HG03060 (cell line): ENCODE measurements at regions not wholly inside any gene's neighbourhood (a gene's known extent, or its start where the extent isn't known, plus 50 kb on each side); places are given as distances from the start of the nearest gene placed in this dataset.

Experiments
- ATAC-seq: cut with Tn5 transposase; IDR thresholded peaks from one replicate; pipeline ENCODE4 v1.9.1; 2021; ENCODE audit warnings: low read depth, moderate number of reproducible peaks; ENCODE audit not compliant: unreplicated experiment

DNA sequence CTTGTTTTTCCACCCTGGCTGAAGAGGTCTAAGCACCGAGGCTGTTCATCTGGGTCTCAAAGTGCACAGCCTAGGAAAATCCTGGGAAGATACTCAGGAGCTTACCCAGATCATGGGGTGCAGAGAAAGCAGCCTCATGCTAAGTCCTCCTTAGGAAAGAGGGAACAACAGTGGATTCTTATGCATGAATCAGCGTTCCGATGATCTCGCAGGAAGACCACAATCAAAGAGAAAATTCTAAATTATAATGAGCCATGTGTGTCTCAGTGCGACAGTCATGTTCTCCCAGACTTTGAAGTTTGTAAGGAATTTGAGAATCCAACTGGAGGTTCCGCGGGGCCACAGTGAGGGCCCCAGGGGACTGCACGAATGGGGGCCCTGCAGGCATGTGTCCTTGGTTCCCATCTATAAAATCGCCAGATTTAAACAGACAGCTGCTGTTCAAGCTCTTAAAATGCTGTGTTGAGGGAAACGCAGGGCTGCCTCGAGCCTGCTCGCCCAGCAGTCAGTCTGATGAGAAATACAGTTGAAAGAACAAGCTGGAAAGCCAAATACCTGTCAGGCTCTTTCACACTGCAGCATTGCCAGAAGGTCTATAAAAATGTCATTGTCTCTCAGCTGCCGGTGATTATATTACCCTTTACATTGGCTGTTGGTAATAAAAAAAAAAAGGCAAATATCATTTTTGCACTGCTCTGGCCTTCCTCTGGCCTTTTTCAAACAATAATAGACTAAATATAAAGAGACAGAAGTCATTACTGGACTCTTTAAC, 152.1 kb downstream of the PMP22 start:
- no peak for ATAC-seq

DNA sequence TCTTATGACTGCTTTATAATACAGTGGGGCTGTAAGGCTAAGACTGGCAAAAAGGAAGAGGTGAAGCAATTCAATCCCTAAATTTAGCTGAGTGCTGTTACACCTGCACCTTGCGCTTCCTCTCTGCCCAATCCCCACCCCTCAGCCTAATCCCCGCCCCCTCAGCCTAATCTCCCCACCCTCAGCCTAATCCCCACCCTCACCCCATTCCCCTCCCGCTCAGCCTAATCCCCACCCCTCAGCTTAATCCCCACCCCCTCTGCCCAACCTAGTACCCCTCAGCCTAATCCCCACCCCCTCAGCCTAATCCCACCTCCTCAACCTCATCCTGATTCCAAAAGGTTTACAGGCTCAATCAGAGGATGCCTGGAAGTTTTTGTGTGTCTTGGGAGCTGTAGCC, 155.5 kb downstream of the PMP22 start:
- no peak for ATAC-seq

DNA sequence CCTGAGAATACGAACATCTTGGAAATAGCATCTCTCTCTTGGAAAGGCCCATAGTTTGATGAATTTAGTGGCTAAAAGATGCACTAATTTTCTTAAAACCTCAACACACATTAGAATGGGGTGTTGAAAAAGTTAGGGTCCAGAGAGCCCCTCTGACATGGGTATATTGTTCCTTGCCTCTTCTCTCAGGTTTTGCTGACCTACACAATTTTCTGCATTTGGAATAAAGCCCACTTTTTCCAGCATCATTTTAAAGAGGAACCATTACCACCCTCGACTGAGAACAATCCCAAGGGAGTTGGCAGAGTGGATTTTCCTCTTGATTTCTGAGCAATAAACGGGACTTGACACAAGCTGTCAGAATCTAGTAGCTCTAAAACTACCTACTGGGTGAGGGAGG, 156.1 kb downstream of the PMP22 start:
- no peak for ATAC-seq

DNA sequence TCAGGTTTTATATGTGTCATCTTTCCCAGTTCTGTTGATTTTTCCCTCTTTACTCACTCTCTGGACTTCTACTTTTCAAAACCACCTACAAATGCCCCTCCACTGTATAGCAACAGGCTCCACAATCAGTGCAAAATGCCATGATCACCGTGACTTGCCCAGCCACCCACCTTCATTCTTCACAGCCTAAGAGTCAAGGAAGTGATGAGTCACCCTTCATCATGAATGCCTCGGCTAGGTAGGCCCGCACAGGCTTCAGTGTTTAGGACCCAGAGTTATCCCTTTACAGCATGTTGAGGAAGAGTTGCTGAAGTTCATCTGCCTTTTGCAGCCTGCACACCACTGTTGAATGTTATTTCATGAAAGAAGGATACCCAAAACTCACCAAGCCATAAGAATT, 158.6 kb downstream of the PMP22 start:
- no peak for ATAC-seq

DNA sequence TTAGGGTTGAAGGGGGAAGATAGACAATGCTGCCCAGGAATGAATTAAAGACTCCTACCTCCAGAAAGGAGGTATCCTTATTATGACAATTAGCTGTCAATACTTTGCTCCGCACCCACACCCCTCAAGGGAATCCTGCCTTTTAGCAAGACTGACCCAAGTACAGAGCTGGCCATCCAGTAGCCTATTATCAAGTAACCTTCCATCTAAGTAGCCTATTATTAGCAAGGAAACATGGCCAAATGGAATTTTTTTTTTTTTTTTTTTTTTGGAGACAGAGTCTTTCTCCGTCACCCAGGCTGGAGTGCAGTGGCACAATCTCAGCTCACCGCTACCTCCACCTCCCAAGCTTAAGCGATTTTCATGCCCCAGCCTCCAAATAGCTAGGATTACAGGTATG, 161.3 kb downstream of the PMP22 start:
- ATAC-seq: no peak

DNA sequence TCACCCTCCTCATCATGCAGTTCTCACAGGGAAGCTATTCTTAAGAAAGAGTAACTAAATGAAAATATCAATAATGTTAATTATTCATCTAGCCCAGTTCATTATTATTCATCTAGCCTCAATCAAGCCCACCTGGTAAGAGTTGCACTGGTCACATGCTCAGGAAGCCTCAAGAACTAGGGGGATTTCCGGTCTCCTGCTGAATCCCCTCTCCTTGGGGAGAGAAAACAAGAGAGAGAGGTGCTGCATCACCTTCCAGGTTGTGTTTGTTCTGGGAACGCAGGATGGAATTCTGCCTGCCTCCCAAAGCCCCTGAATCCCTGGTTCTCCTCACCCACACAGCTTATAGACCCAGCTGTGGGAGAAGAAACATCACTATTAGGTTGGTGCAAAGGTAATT, 164.0 kb downstream of the PMP22 start:
- ATAC-seq: no peak

DNA sequence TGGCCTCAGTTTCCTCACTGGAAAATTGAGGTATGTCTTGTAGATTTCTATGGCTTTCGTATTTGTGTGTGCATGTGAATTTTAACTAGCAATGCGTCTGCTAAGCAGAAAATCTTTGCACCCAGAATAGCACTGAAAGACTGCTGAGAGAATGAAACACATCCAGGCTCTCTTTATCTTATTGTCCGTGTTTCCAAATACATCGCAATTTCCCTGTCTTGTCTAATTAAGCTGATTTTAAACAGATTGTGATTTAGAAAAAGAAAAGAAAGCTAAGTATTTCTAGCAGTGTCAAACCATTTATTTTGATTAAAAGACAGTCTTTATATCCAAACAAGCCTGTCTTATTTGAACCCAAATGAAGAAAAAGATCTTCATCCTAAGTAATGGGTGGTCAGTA, 168.6 kb downstream of the PMP22 start:
- no peak for ATAC-seq

DNA sequence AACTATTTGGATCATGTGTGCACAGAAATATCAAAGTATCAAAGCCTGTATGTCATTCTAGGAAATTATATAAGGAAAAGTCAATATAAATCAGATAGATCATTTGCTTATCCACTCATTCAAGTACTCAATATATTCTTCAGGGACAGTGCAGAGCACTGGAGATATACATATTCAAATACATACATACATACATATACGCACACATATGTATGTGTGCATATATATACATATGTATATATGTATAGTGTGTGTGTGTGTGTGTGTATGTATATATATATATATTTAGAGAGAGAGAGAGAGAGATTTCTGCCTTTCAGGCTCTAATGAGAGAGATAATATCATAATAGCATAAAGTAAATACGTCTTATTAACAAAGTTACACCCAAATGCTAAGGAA, 169.2 kb downstream of the PMP22 start:
- no peak for ATAC-seq

DNA sequence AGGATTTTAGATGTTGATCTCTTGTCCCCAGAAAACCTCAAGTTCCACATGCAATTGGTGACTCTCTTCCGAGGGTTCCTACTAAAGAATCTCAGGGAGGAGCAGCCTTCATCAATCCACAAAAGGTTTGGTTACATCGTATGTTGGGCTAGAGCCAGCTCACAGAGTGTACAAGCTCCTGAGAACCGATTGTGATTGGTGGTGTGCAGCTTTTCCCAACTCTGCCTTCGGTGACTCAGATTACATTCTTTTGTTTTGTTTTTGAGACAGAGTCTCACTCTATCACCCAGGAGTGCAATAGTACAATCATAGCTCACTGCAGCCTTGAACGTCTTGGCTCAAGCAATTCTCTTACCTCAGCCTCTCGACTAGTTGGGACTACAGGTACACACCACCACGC, 172.4 kb downstream of the PMP22 start:
- no peak for ATAC-seq

DNA sequence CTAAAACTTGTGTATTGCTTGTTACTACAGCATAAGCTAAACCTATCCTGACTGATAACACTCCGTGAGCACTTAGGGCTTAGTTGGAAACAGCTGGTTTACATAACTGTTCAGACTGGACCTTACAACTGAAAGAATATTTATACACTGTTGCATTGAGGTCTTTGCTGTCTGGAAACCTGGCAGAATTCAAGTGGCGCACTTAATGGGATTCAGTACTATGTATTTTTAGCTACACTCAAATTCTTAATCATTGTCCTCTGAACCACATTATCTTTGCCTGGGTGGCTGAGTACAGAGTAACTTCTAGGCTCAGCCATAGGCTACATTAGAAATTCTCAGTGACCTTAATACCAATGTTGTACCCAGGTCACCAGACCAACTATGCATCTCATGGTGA, 172.9 kb downstream of the PMP22 start:
- no peak for ATAC-seq

DNA sequence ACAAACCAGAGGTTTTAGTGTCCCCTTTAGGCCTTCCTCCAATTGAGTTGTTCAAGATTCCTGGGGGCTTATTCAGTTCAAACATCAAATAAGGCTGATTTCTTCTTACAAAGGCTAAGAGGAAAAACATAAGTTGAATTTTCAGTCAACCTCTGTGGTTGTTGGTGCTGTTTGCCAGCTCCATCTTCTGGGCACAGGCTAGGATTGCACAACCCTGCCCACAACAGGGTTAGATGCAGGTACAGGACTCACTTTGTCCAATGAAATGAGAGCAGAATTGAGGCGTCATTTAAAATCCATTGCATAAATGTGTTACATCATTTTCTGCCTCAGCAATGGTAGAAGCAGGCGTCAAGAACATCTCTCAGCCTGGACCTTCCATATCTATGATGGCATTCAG, 173.3 kb downstream of the PMP22 start:
- ATAC-seq: no peak

DNA sequence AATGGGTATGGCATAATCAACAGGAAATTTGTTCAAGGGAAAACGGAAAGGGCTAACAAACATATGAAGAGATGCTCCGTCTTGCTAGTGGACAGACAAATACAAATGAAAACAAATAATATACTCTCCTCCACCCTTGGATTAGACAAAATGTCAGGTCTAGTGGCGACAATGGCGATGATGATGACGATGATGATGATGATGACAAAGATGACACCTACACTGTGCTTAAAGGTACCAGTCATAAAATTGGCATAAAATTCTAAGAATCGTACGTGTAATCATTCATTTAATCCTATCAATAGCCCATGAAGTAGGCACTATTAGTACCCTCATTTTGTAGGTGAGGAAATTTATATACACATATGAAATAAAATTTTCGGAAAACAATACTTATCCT, 174.6 kb downstream of the PMP22 start:
- no peak for ATAC-seq

DNA sequence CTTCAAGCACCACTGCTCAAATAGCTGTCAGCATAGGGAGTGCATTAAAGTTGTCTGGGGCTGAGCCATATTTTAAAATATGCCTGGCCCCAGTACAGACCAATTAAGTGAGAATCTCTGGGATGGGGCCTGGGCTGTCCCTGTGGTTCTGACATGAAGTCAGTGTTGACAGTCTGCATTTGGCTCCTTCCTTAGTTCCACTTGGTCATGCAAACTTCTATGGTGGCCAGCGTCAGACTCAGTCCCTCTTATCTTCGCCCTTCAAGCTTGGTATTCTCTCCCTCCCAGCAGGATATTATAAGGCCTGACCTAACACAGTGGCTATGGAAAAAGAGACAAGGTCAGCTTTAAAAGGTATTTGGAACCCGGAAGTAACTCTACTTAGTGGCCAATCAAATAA, 177.2 kb downstream of the PMP22 start:
- no peak for ATAC-seq

DNA sequence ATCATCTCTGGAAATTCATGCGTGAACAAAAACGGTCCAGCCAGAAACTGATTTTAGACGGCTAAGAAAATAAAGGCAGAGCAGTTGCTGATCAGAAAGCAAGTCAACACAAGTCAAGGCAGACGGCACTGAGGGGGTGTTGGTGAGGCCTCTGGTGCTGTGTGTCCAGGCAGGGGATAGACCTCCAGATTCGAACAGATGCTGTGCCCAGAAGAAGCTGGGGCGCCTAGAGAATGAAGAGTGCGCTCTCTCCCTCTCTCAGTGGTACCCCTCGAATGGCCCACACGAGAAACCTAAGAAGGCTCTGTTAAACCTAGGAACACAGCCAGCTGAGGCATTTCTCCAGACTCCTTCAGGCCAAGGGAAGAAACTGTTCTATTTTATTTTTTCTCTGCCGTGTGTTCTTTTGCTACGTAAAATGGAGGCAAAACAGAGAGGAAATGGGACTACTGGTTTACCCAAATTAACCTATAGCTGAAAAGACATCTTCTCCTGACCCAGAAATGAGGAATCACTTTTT, 178.3 kb downstream of the PMP22 start:
- ATAC-seq: no peak

DNA sequence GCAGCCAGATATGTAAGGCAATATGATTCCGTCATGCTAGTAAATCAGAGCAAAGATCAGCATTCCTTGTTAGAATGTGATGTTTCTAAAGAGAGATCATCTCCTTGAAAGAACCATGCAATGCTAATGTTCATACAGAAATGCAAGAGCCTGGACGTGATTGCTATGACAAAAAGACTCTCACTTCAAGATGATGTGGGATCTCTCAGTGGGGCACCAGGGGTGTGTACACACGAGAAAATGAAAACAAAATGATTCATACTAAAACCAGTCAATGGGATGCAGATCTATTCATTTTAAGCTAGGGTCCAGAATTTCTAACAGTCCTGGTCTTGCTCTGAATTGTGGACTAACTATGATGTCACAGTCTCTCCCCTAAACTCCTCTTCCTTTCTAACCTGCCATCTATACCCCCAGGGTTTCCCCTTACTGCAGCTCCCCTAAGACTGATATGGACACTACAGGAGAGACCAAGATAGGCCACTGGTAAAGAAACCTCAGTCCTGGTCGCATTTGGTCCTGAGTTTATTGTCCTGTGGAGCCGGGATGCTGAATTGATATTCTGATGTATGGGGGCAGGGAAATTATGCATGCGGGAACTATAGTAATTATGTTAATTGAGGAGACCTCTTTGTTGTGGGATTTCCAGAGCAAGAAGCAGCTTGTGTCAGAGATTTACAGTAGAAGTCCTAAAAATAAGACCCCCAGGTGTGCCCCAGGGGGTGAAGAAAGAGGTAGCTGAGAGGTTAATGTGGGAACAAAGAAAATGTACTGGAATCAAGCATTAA, 179.0 kb downstream of the PMP22 start:
- ATAC-seq: no peak

DNA sequence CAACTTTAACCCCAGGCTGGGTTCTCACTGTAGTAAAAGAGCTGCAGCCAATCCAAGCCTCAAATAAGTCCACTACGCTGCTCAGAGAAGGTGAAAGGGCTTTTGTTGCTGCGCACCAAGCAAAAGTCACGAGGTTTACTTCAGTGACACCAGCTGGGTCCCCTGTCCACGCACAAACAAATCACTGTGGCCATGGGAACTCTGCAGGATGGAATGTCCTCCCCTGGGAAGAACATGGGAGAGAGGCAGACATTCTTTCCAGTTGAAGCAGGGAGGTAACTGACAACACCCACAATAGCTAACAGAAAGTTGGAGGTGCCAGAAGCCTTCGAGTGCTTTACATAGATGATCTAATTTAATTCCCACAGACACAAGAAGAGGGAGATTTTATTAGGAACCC, 181.9 kb downstream of the PMP22 start:
- no peak for ATAC-seq

DNA sequence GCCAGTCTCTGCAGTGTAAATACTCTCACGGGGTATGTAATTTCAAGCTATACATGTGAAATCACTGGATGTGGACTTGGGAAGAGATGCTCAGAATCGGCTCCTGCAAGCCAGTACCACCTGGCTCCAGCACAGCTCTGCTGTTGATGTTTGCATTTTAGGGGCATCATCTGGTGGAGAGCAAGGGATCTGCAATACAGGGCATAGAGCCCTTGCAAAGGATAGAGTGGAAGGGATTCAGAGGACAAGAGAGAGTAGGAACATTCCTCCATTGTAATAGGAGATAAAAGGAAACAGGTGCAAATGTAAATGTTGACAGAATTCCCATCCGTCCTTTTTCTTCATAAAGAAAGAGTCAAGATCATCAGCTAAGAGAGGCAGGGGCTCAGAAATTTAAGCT, 184.1 kb downstream of the PMP22 start:
- ATAC-seq: no peak

DNA sequence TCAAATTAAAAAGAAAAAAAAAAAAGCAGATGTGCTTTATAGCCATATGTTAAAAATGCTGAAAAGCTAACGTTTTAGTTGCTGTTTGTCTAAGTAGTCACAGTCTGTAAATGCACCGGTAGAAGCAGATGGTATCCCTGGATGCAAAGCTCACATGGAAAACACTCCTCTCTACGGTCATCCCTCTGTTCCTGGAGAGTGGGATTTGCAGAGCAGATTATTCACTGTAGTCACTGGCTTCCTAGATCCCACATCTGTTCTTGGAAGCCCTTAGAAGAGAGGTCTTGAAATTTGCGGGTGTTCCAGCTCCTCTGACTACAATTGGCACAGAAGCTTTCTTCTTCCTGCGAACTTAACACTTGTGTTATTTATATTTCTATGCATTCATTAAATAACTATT, 186.6 kb downstream of the PMP22 start:
- ATAC-seq: no peak

DNA sequence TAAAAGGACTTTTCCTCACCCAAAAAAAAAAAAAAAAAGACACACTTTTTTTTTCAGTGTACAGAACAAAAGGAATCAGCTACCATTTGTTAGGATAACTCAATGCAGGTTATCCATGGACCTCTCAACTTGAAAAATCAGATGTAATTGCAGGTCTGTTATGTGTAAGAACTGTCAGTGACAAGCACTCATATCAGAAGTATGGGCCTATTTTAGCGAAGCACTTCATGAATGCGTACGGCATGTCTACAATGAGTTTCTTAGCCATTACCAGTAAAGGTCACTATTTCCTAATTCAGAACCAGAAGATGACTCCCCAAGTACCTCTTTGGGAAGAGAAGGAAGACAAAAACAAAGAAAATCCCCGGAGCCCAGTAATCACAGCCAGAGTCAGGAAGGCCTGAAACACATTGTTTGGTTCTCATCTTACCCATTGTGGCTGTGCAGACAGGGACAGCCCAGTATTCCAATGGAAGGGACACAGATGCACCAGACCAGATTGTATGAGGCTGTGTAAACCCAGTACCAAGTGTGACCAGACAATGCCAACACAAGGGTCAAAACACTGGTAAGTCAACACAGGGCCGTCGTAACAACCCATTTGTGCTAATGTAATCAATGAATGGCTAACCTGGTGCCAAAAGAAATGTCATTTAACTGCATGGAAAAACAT, 188.0 kb downstream of the PMP22 start:
- ATAC-seq: no peak

DNA sequence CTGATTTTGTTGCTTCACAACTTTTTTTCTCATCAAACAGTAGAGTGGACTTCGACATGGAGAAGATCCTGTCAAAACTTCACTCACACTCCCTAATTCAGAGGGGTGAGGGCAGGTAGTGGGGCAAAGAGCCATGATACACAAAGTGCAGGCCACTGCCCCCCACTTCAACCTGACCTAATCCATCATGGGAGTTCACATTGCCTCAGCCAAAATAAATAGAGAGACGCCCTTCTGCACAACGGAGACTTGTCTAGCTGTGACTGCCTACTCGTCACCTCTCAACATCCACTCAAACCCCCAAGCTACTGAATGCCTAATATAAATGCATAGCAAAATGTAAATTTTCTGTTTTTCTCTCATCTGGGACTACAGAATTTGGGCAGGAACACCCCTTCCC, 213.2 kb downstream of the PMP22 start:
- no peak for ATAC-seq

DNA sequence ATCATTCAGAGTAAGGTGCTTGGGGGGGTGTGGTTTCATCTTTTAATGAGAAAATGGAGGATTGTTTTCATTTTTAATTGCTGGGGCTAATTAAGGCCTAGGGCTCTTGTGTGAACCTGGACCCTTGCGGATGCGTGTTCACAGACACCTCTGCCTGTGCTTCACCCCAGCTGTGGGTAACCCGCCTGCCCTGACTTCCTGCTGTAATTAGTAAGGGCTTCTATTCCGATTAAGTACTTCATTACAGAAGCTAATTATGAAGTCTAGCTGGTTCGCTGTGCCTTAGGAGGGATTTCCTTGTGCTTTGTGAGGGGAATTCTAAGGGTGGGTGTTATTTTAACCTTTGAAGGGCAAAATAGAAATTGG, 215.3 kb downstream of the PMP22 start:
- no peak for ATAC-seq
